Karpas-422 (cell line): ENCODE measurements at regions not wholly inside any gene's neighbourhood (a gene's known extent, or its start where the extent isn't known, plus 50 kb on each side); places are given as distances from the start of the nearest gene placed in this dataset.

Experiments used
- DNase-seq: peaks from one replicate; pipeline ENCODE4 v3.0.0-alpha.2; 2015
- H2AFZ ChIP-seq: fragments of 200-600 bp; sonication (generic); 2 replicates; pipeline ENCODE4 v1.6.1; 2014; ENCODE audit warnings: antibody characterized with exemption, low read length, mixed read lengths
- H3K27ac ChIP-seq: fragments of 200-600 bp; sonication (generic); 2 replicates; pipeline ENCODE4 v1.5.1; 2014; ENCODE audit warnings: mild to moderate bottlenecking, low read length, moderate library complexity
- H3K27me3 ChIP-seq: fragments of 200-600 bp; sonication (generic); 2 replicates; pipeline ENCODE4 v1.6.1; 2014; ENCODE audit warnings: low read length, mixed read lengths
- H3K36me3 ChIP-seq: fragments of 200-600 bp; sonication (generic); 2 replicates; pipeline ENCODE4 v1.6.1; 2014; ENCODE audit warnings: low read length, mixed read lengths; ENCODE audit not compliant: insufficient read depth
- H3K4me1 ChIP-seq: fragments of 200-600 bp; sonication (generic); 2 replicates; pipeline ENCODE4 v1.6.1; 2014; ENCODE audit warnings: mild to moderate bottlenecking, low read length, mixed read lengths
- H3K4me2 ChIP-seq: fragments of 200-600 bp; sonication (generic); 2 replicates; pipeline ENCODE4 v1.6.1; 2014; ENCODE audit warnings: low read length, low read depth, mild to moderate bottlenecking; ENCODE audit not compliant: poor library complexity, severe bottlenecking
- H3K4me3 ChIP-seq: fragments of 200-600 bp; sonication (generic); 2 replicates; pipeline ENCODE4 v1.5.1; 2014; ENCODE audit warnings: mild to moderate bottlenecking, antibody characterized with exemption, low read length, mixed read lengths
- H3K79me2 ChIP-seq: fragments of 200-600 bp; sonication (generic); 2 replicates; pipeline ENCODE4 v1.6.1; 2014; ENCODE audit warnings: mild to moderate bottlenecking, low read length, mixed read lengths
- H3K9ac ChIP-seq: fragments of 200-600 bp; sonication (generic); 2 replicates; pipeline ENCODE4 v1.6.0; 2014; ENCODE audit warnings: low read length
- H3K9me2 ChIP-seq: fragments of 200-600 bp; sonication (generic), shearing (Covaris generic); replicated peaks from 2 replicates; pipeline ENCODE4 v1.6.0; 2014; ENCODE audit warnings: mild to moderate bottlenecking, low read length, moderate library complexity; ENCODE audit not compliant: insufficient read depth
- H3K9me3 ChIP-seq: fragments of 300-700, 200-600 bp; sonication (generic); 2 replicates; pipeline ENCODE4 v1.6.1; 2014; ENCODE audit warnings: low read length, mixed read lengths
- H4K20me1 ChIP-seq: fragments of 200-600 bp; sonication (generic); 2 replicates; pipeline ENCODE4 v1.6.1; 2014; ENCODE audit warnings: mild to moderate bottlenecking, antibody characterized with exemption, low read length, low read depth; ENCODE audit not compliant: insufficient read depth

DNA sequence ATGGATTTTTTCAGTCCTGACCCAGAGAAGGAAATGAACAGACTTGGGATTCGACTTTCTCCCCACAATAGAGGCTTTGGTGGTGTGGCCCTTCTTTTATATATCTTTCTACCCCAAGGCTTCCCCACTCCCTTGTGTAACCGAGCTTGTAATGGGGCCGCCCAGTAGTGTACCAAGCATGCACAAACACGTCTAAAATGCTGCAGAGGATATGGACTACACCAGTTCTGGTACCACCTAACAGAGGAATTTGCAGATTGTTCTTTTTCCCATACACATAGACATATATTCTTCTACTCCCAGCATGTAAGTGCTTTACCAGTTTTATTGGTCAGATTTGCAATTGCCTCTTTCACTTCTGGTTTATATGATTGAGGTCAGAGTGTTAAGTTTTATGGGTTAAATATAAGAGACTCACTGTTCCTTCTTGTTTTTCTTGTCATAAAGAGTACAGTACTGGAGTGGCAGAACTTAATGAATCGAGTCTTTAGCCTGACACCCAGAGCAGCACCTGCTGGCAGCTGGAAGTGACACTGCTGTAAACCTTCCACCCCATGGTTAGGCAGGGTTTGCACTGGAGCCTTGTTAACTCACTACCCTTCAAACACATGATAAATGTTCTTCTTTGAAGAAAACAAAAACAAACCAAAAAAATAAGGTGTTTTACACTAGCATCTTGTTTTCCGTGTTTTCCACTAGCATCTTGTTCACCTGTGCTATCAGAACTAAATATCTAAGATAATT is 198.6 kb downstream of the PTPRC start:
- no peaks in the 10 kb centered on the region for H3K27me3 ChIP-seq
- H4K20me1 ChIP-seq: no peaks in the 10 kb centered on the region
- H3K4me1 ChIP-seq: no peaks in the 10 kb centered on the region
- no peak overlapping the region for H2AFZ ChIP-seq
- no peaks in the 10 kb centered on the region for H3K9me3 ChIP-seq
- H3K79me2 ChIP-seq: no peaks in the 10 kb centered on the region
- no peak for DNase-seq
- no peak overlapping the region for H3K4me2 ChIP-seq
- no peak overlapping the region for H3K4me3 ChIP-seq
- H3K36me3 ChIP-seq: no peaks in the 10 kb centered on the region
- no peak overlapping the region for H3K27ac ChIP-seq
- H3K9me2 ChIP-seq: no peaks in the 10 kb centered on the region
- H3K9ac ChIP-seq: no peak overlapping the region

DNA sequence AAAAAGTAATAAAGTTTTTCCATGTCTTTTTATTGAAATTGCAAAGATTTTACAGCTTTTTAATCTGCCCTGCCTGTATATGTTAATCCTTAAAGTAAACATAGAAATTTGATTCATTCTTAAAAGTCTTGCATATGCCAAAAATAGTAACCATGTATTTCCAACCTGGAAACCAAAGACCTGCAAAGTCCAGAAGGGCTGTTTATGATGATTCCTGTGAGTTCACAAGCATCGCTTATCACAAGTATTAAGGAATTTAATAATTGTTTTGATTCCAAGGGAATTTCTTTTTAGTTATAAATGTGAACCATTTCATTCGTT is 199.1 kb downstream of the PTPRC start:
- H3K27me3 ChIP-seq: no peaks in the 10 kb centered on the region
- no peak overlapping the region for H3K9ac ChIP-seq
- DNase-seq: no peak
- H3K79me2 ChIP-seq: no peaks in the 10 kb centered on the region
- H3K27ac ChIP-seq: no peak overlapping the region
- no peak overlapping the region for H3K4me3 ChIP-seq
- H3K36me3 ChIP-seq: no peaks in the 10 kb centered on the region
- no peak overlapping the region for H2AFZ ChIP-seq
- H3K4me1 ChIP-seq: no peaks in the 10 kb centered on the region
- no peaks in the 10 kb centered on the region for H4K20me1 ChIP-seq
- H3K9me2 ChIP-seq: no peaks in the 10 kb centered on the region
- no peaks in the 10 kb centered on the region for H3K9me3 ChIP-seq
- H3K4me2 ChIP-seq: no peak overlapping the region

DNA sequence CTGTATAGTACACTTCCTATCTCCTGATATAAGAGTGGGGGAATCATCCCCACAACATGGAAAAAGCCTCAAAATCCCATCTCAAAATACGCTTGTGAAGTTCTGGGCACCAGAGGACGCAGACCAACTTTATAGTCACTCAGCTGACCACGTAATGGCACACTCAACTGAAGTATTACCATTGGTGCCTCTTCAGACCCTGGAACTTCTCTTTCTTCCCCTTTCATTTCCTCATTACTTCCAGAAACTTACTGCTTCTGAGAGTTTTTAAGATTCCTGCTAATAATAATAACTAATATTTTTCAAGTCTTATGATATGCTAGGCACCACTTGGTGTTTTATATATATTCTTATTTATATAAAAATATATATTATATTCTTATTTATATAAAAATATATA is 202.6 kb downstream of the PTPRC start:
- Histone ChIP-seq H3K9me3 (no peaks in the 10 kb centered on the region), H3K79me2 (no peaks in the 10 kb centered on the region), H3K27ac (no peak overlapping the region), H2AFZ (no peak overlapping the region), H4K20me1 (no peaks in the 10 kb centered on the region), H3K4me2 (no peak overlapping the region), H3K36me3 (no peaks in the 10 kb centered on the region), H3K9ac (no peak overlapping the region), H3K9me2 (no peaks in the 10 kb centered on the region), H3K27me3 (no peaks in the 10 kb centered on the region), H3K4me1 (no peaks in the 10 kb centered on the region), H3K4me3 (no peak overlapping the region)
- DNase-seq: peak; percentile 51

DNA sequence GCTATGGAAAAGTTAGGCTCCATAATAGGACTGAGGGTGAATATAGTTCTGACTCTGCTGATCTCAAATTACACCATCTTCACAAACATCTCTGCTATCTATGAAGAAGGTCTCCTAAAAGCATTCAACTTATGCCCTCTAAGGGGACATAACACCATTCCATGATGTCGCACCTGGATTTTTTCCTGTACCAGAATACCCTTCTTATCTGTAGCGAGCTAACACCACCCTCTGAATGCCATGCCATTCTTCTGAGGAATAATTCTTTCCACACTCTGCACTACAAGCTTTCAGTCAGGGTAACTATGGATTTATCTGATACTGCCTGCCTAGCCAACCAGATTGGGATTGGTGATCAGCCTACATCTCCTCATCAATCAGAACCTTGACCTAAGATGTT is 203.8 kb downstream of the PTPRC start:
- Histone ChIP-seq H3K4me3 (no peak overlapping the region), H3K79me2 (no peaks in the 10 kb centered on the region), H3K27me3 (no peaks in the 10 kb centered on the region), H3K27ac (no peak overlapping the region), H3K4me1 (no peaks in the 10 kb centered on the region), H3K9me2 (no peaks in the 10 kb centered on the region), H3K9me3 (no peaks in the 10 kb centered on the region), H3K9ac (no peak overlapping the region), H2AFZ (no peak overlapping the region), H3K4me2 (no peak overlapping the region), H4K20me1 (no peaks in the 10 kb centered on the region), H3K36me3 (no peaks in the 10 kb centered on the region)
- no peak for DNase-seq

DNA sequence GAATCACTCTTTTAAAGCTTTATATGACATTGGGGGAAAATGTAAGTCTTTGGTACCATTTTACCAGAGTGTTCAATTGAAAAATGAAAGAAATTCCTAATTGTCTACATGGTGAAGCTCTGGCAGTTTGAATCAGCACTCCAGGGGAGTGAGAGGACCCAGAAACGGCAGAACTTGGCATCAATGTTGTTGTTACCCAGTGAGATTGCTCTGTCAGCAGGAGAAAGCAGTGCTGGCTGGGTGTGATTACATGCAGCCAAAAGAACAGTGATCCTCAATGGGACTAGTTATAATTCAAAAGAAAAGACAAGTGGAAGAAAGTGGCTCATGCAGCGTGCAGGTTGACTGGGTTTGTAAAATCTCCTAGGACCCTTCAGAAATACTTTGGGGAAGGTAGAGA is 206.4 kb downstream of the PTPRC start:
- Histone ChIP-seq H3K27me3 (no peaks in the 10 kb centered on the region), H3K36me3 (no peaks in the 10 kb centered on the region; the same call in 1 of the 2 replicates), H3K79me2 (no peaks in the 10 kb centered on the region), H3K9me3 (no peaks in the 10 kb centered on the region), H3K9ac (no peak overlapping the region), H3K4me1 (no peaks in the 10 kb centered on the region), H3K9me2 (no peaks in the 10 kb centered on the region), H3K4me2 (no peak overlapping the region), H3K27ac (no peak overlapping the region), H3K4me3 (no peak overlapping the region), H4K20me1 (no peaks in the 10 kb centered on the region), H2AFZ (no peak overlapping the region)
- no peak for DNase-seq

DNA sequence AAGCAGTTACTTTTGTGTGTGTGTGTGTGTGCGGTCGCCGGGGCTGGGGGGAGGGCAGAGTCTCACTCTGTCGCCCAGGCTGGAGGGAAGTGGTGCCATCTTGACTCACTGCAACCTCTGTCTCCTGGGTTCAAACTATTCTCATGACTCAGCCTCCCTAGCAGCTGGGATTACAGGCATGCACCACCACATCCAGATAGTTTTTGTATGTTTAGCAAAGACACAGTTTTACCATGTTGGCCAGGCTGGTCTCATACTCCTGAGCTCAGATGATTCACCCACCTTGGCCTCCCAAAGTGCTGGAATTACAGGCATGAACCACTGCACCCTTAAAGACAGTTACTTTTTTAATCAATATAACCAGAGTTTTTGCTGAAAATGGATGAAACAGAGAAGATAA is 207.0 kb downstream of the PTPRC start:
- no peaks in the 10 kb centered on the region for H3K9me2 ChIP-seq
- H3K4me3 ChIP-seq: no peak overlapping the region
- no peak overlapping the region for H3K27ac ChIP-seq
- no peaks in the 10 kb centered on the region for H3K79me2 ChIP-seq
- no peaks in the 10 kb centered on the region for H3K9me3 ChIP-seq
- H3K9ac ChIP-seq: no peak overlapping the region
- DNase-seq: no peak
- H3K4me1 ChIP-seq: no peaks in the 10 kb centered on the region
- no peak overlapping the region for H2AFZ ChIP-seq
- H3K27me3 ChIP-seq: no peaks in the 10 kb centered on the region
- no peaks in the 10 kb centered on the region; the same call in 1 of the 2 replicates for H3K36me3 ChIP-seq
- H3K4me2 ChIP-seq: no peak overlapping the region
- H4K20me1 ChIP-seq: no peaks in the 10 kb centered on the region

DNA sequence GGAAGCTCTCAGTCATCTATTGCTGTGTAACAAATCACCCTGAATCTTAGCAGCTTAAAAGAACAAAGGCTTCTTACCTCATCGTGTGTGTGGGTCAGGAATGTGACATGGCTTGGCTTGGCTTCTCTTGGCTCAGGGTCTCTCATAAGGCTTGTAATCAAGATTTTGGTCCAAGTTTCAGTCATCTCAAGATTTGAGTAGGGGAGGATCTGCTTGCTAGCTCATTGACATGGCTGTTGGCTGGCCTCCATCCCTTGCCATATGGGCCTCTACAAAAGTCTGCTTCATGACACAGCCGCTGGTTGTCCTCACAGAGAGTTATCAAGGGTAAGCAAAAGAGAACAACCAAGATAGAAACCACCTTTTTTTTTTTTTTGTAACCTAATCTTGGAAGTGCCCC is 207.7 kb downstream of the PTPRC start:
- Histone ChIP-seq H3K27me3 (no peaks in the 10 kb centered on the region), H2AFZ (no peak overlapping the region), H3K9me3 (no peaks in the 10 kb centered on the region), H3K36me3 (no peaks in the 10 kb centered on the region; the same call in 1 of the 2 replicates), H3K4me2 (no peak overlapping the region), H3K9ac (no peak overlapping the region), H3K9me2 (no peaks in the 10 kb centered on the region), H3K4me3 (no peak overlapping the region), H3K27ac (no peak overlapping the region), H3K79me2 (no peaks in the 10 kb centered on the region), H3K4me1 (no peaks in the 10 kb centered on the region), H4K20me1 (no peaks in the 10 kb centered on the region)
- DNase-seq: no peak

DNA sequence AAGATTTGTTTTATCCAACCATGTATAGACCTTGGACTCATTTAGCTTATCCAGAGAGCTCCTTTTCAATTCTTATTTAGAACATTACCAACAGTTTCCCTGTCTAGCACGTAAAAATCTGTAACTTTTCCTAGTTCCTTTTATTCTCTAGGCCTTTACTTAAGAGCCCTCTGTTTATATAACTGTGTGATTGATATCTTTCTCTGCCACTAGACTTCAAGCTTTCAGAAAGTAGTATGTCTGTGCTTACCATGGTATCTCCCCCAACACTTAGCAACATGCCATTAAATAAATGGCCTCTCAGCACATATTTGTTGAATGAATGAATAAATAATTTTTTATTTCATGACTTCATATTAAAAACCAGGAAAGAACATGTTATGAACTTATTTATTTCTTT is 209.4 kb downstream of the PTPRC start:
- no peaks in the 10 kb centered on the region; the same call in 1 of the 2 replicates for H3K36me3 ChIP-seq
- H3K9me2 ChIP-seq: no peaks in the 10 kb centered on the region

More for the DNA sequence above, 209.4 kb downstream of the PTPRC start:
- H3K4me1 ChIP-seq: no peaks in the 10 kb centered on the region
- H3K27ac ChIP-seq: no peak overlapping the region
- H3K9me3 ChIP-seq: no peaks in the 10 kb centered on the region
- H2AFZ ChIP-seq: no peak overlapping the region
- no peaks in the 10 kb centered on the region for H3K79me2 ChIP-seq
- no peaks in the 10 kb centered on the region for H3K27me3 ChIP-seq
- no peak overlapping the region for H3K4me2 ChIP-seq
- DNase-seq: no peak
- H4K20me1 ChIP-seq: no peaks in the 10 kb centered on the region
- H3K4me3 ChIP-seq: no peak overlapping the region
- H3K9ac ChIP-seq: no peak overlapping the region
